ENCODE measurements at regions not wholly inside any gene's neighbourhood (a gene's known extent, or its start where the extent isn't known, plus 50 kb on each side); places are given as distances from the start of the nearest gene placed in this dataset.
"Not testable (repeated sequence)": the region's sequence is repeated elsewhere in the genome, so short reads cannot be mapped to it uniquely, and the experiment has no call there.

DNA sequence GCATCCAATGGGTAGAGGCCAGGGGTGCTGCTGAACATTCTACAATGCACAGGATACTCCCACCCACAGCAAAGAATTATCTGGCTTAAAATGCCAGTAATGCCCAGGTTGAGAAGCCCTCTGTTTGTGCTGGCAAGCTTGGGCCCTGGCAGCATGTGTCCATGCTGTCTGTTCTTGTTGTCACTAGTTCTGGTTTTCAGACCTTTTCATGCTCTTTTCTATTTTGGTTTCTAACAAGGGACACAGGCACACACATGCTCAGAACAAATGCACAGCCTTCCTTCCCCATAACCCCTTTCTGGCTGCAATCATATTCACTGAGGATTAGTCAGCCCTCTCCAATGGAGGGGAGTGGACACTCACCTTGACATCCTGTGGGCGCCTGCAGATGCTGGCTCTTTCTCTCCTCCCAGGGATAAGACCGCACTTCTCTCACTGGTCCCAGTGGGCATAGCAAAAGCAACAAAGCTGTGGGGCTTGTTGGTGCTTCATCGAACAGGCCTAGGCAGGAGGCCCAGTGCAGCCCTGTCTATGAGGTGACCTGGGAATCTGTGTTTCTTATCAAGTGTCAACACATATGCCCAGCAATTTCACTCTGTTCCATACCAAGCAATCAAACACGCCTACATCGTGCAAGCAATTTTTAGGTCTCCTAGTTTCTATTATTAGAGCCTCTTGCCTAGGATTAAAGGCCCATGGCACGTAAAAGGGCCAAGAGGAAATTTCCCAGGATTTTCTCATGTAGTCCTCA, 271.1 kb upstream of the CCL2 start:
- no peak for DNase-seq

DNA sequence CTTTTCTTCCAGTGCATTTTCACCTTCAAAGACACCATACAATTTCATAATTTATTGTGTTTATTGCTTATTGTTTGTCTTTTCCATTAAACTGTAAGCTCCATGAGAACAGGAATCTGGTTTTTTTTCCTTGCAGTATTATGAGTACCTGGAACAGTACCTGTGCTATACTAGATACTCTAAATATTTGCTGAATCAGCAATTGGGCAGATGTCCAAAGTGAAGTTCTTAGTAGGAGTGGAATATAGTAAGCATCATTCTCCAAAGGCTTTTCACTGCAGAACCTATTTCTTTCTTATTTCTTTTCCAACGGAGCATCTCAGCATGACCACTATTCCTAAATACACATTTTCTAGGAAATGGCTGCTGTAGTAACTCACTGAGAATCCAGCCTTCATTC, 269.0 kb upstream of the CCL2 start:
- DNase-seq: no peak

DNA sequence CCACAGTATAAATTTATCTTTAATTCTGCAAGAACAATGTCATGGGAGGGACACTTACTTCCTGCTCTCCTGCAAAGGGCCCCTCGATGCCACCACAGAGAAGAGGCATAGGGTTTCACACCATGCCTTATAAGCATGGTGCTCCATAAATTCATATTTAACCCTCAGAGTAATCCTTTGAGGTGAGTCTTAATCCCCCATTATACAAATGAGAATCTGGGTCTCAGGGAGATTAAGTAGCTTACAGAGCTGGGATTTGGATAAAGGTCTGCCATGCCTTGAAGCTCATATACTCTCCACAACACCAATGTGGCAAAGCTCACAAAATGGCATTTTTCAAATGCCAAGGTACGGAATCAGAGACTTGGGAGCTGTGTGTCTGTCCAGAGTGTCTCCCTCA, 268.5 kb upstream of the CCL2 start:
- no peak for DNase-seq

DNA sequence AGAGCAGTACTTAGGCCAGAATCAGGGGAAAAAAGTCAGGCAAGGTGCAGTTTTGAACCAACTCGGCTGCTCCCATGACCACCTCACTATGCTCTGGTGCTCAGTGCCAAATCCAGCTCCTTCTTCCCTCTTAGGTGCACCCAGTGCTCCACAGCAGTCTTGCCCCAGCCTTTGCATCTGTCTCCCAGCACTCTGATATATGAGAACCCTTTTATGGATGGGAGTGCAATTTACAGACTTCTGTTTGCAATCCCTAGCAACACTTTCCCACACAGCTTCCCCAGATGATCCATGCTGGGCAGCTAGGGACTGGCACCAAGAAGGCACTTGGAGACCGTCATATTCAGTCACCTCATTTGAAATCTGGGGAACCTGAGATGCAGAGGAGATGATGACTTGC, 267.9 kb upstream of the CCL2 start:
- no peak for DNase-seq

DNA sequence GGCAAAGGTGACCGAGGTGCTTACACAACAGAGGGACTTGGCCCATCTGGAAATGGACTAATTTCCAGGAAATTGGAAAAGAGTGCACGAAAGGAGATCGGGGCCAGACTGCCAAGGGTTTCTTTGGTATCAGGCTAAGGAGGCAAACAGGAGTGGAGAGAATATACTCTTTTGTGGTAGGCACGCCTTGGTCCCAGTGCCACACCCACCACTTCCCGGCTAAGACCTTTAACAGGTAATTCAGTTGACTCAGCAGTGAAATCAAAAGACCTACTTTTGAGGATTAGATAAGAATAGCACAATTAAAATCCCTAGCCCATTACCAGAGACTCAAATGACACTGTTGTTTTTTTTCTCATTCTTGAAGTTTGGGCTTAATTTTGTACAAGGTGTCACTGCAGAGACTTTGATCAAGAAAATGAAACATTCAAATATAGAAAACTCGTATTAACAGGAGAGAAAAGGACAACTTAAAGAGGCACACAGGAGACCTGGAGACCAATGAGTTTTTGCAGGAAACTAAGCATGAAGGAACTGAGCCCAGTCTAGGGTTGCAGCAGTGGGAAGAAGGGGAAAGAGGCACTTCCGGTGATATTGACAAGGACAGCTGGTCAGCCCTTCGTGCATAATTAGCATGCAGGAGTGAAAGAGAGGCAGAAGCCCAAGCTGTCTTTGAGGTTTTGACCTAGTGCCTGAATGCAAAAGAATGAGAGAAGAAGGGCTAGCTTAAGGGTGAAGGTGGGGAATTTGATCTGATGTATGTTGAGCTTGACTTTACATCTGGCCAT, 265.5 kb upstream of the CCL2 start:
- no peak for DNase-seq

DNA sequence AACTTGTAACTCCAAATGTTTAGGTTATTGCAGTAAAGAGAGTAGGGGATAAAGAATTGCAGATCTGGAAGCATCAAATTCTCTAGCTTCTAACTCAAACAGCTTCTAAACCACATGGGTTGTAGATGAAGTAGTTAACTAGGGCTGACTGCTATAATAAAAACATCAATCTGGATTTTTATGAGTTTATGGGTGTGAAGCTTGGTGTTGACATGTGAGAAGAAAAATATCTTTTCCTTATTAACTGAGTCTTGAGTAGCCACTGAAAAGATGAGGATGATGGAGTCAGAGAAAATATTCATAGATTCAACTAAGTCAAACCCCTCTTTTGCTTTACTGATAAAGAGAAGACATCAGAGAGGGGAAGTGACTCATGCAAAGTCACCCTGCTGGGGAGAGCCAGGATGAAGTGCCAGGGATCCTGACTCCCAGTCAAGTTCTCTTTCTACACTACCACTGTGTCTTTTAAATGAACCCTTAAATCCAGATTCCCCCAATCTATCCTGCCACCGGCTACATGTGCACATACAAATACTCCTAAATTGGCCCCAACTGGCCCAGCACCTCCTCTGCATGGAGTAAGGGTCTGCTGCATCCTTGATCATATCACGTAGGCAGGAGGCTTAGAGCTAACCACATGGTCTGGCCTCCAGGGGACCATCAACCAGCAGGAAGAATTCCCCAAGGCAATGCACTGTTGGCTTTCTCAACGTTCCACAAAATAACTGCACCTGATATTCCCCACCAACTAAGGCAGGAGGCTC, 264.0 kb upstream of the CCL2 start:
- no peak for DNase-seq

DNA sequence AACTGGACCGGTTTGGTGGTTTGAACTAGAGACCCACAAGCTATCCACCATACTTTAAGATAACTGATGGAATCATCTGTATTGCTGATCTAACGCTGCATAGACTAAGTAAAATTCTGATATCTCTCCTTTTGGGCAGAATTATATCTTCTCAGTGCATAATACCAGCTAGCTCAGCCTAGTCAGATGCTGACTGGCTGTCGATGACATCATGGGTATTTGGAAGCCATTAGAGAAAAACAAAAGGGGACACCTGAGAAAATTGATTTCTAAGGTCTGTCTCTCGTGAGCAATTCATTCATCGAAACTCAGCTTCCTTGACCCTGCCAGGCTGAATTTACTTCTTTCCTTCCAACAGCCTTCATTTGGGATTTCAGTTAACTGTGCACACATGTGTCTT, 263.0 kb upstream of the CCL2 start:
- no peak for DNase-seq

DNA sequence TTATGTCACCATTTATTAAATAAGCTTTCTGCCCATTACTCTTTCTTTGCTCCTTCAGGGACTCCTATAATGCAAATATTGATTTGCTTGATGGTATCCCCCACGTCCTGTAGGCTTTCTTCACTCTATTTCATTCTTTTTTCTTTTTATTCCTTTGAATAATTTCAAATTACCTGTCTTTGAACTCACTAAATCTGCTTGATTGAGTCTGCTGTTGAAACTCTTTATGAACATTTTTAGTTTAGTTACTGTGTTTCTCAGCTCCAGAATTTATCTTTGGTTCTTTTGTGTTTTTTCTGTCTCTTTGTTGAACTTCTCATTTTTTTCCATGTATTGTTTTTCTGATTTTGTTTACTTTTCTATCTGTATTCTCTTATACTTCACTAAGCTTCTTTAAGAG, 254.4 kb upstream of the CCL2 start:
- no peak for DNase-seq

DNA sequence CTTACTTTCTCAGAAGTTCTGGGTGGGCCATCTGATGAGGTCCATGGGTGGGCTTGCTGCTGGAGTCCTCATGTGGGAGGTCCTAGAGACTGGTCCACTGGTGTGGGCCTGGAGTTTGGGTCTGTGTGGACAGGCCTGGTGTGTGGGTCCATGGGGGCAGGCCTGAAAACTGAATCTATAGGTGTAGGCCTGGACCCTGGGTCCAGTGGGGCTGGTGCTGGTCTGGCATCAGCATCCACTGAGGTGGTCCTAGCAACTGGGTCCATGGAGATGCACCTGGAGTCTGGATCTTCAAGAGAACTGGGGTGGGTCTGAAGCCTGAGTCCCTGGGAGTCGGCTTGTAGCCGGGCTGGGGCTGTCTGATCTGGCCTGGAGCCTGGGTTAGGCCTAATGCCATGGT, 253.8 kb upstream of the CCL2 start:
- no peak for DNase-seq

DNA sequence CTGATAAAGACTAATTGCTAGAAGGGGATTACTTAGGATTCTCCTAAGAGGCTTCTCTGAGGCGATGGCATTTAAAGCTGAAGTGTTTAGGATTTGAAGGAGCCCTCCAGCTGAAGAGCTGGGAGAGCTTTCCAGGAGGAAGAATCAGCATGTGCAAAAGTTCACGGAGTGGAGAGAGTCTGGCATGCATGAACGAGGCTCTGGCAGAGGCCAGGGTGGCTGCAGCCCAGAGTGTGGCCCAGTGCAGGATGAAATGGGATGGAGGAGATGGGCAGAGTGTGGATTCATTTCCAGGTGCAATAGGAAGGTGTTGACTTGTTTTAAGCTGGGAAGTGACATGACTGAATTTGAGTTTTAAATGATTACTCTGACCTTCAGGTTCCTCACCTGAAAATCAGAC, 249.0 kb upstream of the CCL2 start:
- no peak for DNase-seq

DNA sequence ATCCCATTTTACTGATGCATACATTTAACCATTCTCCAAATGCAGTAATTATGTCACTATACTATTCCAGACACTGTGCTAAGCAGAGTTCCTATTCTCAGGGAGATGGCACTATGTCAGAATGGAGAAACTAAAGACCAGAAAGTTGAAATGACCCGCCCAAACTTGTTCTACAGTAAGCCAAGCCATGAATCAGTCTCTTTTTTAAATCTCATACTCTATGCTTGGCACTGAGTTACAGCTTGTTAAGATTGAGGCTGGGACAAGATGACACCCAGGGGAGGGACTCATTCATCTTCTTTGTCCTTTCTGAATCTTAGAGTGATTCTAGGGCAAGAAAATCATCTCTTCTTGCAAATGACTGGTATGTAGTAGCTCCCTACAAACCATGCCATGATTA, 247.0 kb upstream of the CCL2 start:
- no peak for DNase-seq

DNA sequence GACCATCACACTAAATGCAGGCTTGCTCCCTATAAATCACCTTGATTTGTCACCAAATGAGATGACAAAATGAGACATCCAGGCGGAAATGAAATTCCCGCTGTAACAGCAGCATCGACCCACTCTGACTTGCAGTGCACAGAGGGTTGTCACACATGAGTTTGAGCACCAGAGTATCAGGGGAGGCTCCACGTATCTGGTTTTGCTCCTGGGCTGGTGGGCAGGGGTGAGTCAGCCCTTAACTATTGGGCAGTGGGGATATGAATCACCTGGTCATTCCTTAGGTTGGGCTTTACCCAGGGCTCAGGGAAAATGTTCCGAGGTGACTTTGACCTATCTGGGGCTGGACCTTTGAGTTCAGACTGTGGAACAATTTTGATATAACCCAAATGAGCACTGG, 245.2 kb upstream of the CCL2 start:
- no peak for DNase-seq

DNA sequence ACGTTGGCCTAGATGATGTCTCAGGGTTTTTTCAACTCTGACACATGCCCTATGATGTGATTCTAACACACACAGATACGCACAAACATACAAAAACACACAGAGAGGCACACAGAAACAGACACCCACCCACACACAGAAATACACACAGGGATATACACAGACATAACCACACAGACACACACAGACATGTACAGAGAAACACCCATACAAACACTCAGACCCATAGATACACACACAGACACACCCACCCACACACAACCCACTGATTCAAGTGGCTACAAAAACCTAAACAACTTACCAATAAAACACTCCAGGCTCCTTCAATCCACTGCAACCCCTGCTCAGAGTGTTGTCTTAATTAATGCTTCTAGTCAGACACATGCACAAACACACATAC, 244.6 kb upstream of the CCL2 start:
- no peak for DNase-seq

DNA sequence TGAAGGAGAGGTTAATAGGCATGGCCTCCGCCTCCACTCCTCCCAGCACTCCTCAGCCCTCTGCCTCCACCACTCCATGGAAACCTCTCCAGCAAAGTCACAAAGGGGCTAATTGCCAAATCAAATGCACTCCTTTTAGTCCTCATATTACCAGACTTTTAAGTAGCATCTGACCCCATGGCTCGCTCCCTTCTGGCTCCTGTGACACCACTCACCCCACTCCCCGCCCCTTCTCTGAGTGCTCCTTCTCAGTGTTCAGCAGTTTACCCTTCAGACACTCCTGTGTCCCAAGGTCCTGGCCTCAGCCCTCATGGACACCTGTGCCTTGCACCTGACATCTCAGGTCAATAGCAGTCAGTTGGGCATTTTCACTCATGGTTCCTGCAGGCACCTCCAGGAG, 243.5 kb upstream of the CCL2 start:
- DNase-seq: no peak

DNA sequence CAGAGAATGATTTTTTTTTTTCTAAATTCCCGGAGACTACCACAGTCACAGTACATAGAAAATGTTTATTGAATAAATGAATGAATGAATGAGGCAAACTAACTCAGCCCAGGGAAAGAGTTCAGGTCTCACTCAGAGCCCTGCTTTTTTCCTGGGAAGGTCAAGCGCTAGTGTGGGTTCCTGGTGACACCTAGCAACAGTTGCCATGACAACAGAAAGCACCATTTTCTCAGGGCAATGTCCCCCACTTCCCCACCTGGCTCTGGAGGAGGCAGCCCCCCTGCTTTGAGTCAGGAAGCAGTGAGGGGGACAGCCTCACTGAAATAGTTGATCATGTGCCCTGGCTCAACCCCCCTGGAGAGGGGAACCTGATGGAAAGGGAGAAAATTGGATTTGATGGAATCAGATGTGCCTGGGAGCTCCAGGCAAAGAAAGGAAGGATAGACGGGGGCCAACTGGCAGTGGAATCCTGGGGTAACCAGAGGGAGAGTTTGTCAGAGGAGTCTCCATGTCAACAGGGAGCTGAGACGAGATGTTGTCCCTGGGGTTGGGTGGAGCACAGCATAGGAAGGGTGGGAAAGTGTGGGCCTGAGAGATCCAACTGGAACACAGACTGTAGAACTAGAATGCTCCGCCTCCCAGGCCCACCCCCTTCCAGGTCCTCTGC, 242.2 kb upstream of the CCL2 start:
- DNase-seq: no peak

DNA sequence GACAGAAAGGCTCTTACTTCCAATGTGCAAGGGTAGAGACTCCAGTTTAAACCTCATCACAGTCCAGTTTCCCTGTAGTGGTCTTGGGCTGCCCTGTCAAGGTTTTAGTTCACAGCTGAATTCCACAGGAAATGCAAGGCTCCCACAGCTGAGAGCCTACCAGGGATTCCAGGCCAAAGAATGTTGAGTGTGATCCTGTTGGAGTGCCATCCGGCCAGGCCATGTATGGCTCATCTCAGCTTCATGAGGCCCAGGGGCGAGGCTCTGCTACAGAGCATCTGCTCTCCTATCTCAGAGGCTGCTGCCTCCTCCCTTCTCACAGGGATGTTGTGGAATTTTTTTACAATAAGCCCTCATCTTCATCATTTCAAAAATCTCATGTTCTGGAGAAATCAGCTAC, 239.8 kb upstream of the CCL2 start:
- no peak for DNase-seq

DNA sequence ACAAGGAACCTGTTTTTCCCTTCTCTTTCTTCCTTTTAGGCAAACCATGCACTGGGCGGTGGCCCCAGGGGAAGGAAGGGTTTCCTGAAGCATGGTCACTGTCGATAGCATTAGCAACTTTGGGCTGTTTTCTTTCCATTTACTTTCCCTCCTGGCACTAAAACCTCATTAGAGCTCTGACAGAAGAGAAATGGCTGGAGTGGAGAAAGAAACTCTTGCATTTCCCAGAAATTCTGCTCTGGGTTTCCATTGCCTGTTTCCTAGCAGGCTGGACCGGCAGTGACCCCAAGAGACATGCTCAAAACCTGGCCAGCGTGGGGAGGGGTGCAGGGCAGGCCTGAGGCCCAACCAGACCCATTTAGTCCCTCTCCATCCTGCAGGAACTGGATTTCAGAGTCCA, 230.7 kb upstream of the CCL2 start:
- DNase-seq: no peak

DNA sequence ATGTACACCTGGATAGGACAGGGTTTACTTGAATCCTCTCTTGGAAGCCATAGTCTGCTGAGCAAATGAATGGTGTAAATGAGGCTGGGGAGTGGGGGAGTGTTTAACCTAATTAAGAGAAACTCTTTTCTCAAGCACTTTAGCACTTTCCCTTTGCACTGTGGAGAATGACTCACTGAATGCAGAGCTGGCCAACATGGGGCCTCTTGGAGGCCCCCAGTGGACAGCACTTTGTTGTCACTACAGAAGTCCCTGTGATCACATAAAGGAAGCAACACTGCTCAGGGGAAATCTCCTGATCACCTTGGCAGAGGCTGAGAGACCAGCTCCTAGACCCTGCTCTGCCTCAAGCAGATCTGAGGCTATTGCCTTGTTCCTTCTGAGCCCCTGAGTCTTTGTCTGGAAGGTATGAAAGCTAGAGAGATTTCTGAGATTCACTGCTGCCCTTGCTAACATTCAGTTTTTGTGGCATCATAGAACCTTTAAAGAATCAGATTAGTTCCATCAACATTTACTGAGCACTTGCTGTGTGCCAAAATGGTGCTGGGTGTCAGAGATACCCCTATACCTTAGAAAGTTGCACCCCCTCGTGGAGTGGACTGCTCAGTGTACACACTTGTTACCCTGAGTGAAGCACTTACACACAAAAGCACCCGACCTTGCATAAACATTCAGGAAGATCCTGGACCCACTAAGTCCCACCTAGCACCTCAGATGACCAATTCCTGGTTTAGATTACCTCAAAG, 230.1 kb upstream of the CCL2 start:
- no peak for DNase-seq

DNA sequence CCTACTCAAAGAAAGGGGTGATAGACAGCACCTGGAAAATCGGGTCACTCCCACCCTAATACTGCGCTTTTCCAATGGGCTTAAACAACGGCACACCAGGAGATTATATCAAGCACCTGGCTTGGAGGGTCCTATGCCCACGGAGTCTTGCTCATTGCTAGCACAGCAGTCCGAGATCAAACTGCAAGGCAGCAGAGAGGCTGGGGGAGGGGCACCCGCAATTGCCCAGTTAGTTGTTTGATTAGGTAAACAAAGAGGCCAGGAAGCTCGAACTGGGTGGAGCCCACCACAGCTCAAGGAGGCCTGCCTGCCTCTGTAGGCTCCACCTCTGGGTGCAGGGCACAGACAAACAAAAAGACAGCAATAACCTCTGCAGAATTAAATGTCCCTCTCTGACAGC, 224.5 kb upstream of the CCL2 start:
- DNase-seq: not testable (repeated sequence)

DNA sequence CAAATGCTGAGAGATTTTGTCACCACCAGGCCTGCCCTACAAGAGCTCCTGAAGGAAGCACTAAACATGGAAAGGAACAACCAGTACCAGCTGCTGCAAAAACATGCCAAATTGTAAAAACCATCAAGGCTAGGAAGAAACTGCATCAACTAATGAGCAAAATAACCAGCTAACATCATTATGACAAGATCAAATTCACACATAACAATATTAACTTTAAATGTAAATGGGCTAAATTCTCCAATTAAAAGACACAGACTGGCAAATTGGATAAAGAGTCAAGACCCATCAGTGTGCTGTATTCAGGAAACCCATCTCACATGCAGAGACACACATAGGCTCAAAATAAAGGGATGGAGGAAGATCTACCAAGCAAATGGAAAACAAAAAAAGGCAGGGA, 222.8 kb upstream of the CCL2 start:
- not testable (repeated sequence) for DNase-seq

DNA sequence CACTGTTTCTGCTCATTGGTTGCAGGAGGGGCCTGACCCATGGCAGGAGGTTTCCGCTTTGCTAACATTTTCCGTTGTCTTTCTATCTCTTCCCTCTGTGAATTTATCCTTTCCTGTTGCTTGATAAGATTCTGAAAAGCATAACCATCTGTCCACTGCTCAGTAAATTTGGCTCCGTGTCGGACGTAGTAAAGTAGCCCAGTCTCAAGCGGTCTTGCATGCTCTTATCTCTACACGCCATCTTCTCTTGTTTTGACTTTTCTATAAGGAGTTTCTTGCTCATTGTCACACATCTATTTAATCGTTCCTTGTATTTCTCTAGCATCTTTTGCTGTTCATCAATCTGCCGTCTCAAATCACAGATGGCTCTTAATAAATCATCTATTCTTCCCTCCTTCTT, 216.3 kb upstream of the CCL2 start:
- not testable (repeated sequence) for DNase-seq

DNA sequence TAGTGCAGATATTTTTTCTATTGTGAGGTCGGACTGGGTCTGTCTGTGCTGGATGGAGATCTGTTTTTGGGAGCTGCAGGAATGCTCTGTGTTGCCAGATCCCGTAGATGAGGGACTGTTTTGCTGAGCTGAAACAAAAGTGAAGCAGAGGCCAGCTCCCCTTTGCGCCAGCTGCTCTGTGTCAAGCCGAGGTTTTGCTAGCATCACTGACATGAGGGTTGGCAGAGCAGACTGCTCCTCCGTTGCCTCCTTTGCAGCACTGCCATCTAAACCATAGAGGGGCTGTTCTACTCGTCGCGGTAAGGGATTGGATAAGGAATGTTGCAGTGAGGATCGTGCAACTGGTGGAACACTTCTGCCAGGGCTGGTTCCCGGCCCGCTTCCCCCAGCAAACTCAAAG, 215.9 kb upstream of the CCL2 start:
- DNase-seq: not testable (repeated sequence)
